HG02798 (cell line): ENCODE measurements at regions not wholly inside any gene's neighbourhood (a gene's known extent, or its start where the extent isn't known, plus 50 kb on each side); places are given as distances from the start of the nearest gene placed in this dataset.

ENCODE experiments used
- ATAC-seq: cut with Tn5 transposase; IDR thresholded peaks from one replicate; pipeline ENCODE4 v1.9.1; 2021; ENCODE audit warnings: mild to moderate bottlenecking; ENCODE audit not compliant: unreplicated experiment, poor library complexity

DNA sequence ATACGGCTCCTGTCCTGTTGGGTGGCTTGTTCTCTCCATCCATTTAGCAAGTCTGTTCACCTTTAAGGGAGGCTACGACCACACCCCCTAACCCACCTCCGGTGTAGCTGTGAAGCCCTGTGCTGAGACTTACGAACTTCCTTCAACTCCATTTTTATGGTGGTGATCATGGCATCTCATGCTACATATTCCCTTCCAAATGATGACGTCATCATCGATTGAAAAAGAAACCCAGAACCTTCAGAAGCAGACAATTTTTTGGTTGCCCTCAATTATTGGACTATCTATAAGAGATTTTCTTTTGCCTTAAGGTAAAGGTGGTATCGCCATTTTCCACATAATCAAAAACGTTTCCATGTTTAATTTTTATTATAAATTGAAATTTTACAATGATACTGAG lies 389.0 kb downstream of the CBLN4 start:
- ATAC-seq, result no peak

DNA sequence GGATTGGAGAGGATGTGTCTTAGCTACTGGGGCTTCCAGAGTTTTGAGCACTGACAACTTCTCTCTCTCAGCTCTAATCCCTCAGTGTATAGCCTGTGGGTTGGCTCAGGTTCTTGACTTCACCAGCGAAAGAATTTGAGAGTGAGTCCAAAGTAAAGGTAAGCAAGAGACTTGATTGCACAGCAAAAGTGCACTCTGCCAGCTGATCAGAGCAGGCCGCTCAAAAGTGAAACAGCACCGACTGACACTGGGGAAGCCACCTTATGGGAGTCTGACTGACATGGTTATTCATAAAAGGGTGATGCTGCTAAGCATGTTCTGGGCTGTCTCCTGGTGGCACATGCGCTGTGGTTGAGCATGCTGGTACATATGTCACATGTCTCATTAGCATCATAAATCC lies 389.5 kb downstream of the CBLN4 start:
- ATAC-seq, result no peak

DNA sequence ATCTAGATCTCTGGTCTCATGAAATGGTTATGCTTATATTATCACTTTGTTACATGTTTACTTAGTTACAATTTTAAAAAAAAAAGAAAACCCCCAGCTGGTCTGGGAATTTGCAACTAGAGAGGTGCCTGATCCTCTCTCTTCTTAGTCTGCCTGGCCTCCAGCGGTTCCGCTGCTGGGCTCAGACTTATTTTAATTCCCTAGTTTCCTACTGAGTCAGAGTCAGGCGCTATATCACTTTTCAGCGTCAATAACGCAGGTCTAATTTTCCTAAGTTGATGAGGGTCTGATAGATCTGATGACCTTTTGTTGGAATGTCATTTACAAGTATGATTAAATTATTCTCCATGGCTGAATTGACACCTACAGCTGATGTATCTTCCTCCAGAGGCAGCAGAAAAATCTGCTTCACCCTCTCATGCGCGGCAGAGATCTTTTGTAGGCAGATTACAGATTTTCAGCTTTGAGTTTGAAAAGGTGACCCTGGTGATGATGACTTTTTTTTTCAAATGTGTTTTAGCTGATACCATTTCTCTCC lies 391.0 kb downstream of the CBLN4 start:
- ATAC-seq, result no peak

DNA sequence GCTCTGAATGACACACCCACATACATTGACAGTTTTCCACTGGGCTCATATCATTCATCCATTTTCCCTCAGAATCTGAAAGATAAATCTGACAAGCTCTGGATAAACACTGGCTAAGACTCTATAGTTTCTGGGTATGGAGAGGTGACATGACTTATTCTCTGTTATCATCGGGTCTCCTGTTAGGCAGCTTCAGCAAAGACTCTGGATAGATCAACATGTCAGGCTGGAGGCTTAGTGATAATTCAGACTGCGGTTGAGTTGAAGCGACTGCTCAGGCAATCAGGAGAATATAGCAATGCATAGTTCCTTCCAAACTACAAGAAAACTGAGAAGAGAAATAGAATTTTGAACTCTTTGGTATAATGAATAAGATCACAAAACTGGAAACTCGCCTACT lies 394.6 kb downstream of the CBLN4 start:
- no peak for ATAC-seq

DNA sequence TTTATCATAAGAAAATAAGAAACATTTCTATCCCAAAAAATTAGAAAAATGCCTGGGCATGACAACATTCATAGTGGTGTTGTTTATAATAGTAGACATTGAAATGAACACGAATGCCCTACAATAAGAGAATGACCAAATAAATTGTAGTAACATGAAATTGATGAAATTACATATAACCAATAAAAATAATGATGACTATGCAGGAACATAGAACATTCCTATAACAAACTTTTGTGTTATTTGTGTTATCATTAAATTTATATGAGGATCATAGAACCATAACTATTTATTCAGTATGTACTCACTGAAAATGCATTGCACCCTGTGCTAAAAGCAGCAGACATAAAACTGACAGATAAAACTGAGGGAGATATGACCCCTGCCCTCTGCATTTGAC lies 399.7 kb downstream of the CBLN4 start:
- no peak for ATAC-seq

DNA sequence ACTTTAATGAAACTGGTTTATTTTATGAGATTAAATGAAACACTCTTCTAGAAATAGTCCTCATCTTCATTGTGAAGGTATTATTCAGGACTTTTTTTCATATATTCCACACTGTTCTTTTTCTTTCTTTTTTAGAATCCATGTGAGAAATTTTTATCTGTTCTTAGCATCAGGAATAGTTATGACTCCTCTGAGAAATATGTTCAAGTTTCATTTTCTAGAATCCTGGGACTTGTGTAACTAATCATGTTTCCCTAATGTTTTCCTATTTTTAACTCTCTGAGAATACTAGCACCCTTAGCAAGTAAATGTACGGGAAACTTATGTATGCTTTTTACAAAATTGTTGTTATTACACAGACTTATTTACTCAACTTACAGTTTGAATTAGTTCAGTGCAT lies 407.8 kb downstream of the CBLN4 start:
- no peak for ATAC-seq

DNA sequence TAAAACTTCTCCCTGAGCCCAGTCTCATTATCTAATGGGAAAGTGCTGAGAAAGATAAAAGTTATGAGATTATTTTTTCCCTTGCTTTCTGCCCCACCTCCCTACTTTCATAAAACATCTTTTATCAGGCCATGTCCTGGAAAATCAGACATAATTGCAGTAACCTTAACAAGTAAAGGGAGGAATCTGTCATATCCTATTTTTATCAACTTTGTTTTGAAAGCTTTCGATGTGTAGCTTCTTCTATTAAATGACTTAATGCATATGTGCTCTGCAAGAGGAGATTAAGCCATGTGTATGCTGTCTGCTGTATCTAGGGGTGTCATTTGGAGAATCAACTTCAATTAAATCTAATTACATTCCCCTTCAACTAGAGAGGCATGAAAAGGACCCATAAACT lies 408.9 kb downstream of the CBLN4 start:
- no peak for ATAC-seq

DNA sequence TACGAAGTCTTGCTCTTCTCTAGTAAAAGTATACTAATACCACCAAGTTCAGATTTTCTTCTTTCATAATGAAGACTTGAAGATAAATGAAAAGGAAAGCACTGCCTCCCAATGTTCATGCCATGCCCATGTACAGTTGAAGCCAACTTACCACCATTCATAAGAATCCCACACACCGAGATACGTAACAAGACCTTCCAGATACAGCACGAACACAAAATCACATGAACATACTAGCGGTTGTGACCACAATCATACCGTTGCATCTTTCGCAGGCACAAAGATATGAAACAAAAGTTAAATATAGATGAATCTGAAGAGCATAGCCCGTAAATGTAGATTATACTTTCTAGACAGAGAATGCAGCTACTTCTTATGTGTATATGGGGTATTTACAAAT lies 412.5 kb downstream of the CBLN4 start:
- no peak for ATAC-seq

DNA sequence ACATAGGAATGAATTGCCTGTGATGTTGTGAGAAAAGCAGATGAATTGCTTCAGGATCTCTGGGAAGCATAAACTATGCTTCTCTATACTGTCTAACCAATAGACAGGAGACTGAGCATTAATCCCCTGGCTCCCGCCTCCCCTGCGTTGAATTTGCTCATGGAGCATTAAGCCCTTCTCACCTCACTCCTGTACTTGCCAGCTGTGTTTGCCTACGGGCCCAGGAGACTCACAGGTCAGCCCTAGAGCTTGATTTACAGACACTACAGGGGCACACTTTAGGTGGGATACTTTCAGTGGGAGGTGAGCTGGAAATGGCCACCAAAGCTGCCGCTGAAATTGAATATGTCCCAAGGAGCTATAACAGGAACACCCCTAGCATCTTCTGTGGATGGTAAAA lies 418.7 kb downstream of the CBLN4 start:
- ATAC-seq, result no peak

DNA sequence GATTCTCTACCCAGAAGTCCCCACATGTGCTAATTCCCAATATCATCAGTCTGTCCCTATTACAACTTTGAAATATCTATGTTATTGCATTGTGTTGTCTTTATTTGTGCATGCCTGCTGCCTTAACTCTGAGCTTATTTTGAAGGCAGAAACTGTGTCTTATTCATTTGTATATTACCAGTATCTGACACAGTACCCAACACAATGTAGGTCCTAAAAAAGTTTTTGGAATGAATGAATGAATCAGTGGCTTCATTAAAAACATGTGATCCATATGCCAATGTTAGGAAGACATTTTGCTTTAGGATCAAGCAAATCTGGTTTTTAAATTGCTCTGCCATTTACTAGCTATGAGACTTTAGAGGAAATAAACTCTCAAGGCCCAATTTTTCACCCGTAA lies 420.4 kb downstream of the CBLN4 start:
- no peak for ATAC-seq

DNA sequence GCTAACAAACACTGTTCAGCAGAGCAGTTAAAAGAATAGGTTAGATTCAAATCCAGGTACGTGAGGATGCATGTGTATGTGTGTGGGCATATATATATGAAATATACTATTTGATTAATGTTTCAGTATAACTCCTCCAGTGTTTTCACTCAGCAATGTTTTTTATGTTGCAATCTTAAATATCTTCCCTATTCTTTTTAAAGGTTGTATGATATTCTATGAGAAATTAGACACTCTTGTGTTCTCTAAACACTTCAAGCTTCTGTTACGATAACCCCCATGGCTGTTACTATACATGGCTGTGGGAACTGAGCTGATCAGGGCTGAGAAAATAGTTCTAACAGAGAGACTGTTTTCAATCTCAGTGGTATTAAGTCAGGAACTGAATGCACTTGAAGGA lies 421.0 kb downstream of the CBLN4 start:
- no peak for ATAC-seq

DNA sequence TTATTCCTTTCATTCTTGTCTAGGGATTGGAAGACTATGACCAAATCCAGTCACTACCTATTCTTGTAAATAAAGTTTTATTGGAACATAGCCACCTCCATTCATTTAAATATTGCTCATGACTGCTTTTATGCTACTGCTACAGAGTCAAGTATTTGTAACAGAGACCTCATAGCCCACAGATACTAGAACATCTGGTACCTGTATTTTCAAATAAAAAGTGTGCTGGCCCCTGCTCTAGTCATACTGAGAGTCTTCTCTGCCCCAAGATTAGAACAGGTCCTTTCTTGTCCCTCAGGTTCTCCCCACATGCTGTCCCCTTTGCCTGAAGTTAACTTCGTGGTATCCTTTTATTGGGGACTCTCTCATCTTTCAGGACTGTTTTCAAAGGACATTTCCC lies 422.3 kb downstream of the CBLN4 start:
- no peak for ATAC-seq

DNA sequence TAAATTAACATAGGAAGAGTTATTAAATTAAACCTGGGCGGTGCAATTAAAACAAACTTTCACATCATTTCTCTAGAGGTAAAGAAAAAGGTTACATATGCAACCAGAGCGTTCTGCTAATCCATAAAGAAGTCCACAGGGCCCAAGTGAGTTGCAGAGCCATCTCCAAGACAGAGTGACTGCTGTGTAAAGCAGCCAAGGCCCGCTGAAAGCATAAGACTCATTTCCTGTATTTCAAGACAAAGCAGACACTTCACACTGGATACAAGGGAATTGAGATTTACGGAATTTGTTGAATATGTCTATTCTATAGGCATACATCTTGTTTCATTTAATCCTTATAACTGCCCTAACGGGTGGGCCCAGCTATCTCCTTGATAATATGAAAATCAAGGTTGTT lies 422.8 kb downstream of the CBLN4 start:
- no peak for ATAC-seq

DNA sequence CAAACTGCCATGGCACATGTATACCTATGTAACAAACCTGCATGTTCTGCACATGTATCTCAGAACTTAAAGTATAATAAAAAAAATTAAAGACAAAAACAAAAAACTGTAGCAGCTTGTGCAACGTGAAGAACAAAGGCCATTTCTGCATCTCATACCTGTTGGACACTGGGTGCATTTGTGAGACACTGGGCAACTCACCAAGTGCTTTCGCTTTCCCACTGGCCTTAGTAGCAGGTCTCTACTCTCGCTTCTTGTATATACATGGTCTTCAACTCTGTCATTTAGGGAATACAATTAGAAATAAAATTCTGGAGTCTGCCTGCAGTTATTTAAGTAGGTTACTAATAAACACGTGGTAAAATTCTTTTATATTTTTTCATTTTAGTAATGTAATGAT lies 423.8 kb downstream of the CBLN4 start:
- no peak for ATAC-seq

DNA sequence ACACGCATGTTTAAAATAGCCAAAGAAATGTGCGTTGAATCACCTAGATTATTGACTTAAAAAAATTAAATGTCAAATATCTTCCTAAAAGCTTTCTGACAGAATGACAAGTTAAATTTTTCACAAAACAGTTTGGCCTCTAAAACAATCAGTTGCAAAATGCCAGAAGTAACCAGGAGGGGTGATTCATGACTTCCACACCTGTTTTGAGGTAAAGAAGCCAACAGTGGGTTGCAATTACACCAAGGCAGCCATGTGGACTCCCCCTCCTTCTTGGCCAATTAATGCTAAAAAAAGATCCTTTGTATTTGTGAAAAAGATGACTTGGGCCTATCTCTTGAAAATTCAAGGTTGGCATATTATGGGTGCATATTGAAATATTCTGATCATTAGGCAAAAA lies 424.8 kb downstream of the CBLN4 start:
- ATAC-seq, result no peak

DNA sequence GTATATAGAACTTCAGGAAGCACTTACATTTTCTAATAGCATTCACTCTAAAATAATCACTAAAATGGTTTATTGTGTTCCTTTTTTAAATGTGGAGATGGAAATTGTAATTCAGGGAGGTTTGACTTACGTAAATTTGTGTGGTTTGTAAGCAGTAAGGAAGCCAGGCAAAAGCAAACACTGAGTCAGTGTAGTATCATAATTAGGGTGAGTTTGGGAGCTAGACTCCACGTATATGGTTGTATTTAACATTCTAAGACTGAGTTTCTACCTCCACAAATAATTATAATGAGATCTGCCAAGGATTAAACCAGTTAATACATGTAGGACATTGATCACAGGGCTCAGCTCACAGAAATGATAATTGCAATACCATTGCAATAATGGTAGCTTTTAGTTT lies 425.5 kb downstream of the CBLN4 start:
- no peak for ATAC-seq

DNA sequence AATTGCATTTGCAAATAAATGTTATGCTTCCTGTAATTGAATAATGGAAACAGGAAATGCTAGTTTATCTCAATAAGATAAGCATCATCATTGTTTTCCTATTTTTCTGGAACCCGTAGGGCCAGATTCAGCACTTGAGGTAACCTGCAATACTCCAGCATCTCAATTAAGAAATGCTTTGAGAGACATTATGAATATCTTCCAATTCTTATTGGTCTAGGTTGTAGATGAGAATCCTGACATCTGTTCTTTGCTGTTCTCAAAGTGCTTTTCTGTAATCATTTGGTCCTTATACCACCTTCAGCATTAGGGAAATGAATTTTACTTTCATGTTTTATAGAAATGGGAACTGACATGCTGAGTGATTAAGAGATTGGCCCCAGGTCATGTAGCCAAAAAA lies 428.3 kb downstream of the CBLN4 start:
- ATAC-seq, result no peak

DNA sequence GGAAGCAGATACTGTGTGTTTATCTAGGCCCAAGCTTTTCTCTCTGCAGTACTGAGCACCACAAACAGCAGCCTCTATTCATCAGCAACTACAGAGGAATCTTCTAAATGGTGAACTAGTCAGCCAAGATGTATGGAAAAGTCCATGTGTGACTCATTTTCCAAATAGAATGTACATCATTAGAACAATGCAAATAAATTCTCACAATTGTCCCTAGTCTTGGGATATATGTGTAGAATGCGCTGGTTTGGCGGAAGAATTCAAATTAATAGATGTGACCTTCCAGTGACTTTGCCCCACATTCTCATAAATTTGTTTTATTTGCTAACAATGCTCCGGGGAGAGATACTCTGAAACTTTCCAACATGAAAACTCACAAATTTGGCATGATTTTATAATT lies 436.2 kb downstream of the CBLN4 start:
- ATAC-seq, result no peak

DNA sequence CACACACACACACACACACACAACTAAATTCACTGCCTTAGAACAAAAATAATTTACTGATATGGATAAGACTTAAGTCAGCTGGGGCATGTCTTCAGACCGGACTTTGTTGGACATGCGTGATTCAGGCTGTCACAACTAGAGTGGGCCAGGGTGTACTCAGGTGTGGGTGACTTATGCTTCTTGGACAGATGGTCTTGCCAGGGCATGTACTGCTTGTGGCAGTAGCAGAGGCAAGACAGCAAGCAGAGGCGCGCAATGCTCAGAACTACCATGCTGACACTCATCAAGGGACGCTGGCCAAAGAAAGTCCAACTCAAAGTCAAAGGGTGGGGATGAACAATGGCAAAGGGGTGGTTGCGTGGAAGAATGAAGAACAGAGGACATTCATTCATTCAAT lies 437.5 kb downstream of the CBLN4 start:
- no peak for ATAC-seq

DNA sequence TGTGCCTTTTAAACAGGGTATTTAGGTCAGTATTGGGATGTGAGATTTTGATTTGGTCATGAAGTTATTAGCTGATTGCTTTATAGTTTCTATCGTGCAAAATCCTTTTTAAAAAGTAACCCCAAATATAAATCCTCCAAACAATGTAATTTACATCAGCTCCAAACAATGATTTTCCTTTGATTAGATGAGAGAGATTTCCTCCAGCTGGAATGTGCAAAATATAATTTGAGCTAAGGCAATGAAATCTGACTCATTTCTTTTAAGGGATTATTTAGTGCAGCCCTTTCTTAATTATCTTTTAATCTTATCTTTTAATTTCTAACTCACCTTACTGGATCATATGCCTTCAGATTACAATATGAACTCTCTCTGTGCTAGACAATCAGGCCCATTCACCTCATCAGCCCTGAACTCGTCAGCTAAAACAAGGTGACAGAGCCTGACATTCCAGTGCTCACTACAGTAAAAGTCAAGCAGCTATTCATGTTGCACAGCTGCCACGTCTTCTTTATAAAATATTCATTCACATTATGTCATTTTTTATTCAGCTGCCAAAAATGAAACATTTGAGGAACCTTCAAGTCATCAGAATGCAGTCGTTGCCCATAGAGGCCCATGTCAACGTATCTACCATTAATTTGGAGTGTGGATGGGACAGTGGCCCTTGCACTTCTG lies 440.1 kb downstream of the CBLN4 start:
- ATAC-seq, result no peak

DNA sequence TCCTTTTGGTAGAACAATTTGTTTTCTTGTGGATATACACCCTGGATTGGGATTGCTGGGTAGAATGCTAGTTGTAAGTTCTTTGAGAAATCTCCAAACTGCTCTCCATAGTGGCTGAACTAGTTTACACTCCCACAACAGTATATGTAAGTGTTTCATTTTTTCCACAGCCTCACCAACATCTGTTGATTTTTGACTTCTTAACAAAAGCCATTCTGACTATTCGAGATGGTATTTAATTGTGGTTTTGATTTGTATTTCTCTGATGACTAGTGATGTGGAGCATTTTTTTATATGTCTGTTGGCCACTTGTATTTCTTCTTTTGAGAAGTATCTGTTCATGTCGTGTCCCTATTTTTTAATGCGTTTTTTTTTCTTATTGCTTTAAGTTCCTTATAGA lies 444.1 kb downstream of the CBLN4 start:
- no peak for ATAC-seq

DNA sequence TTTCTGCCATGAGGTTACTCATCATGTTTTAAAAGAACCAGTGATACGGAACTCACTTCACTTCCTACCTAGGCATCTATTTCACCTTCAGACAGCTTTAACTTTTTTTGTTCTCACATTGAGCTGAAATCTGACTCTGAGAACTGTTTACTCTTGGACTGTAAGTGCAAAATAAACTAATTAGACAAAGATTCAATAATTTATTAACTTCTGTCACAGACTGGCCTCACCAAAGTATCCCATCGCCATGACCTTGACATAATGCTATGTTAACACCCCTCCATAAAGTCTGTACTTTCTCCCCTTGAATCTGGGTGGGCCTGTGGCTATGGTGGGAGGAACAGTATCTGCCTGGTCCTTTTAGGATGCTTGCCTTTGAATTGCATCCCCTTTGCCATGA lies 448.1 kb downstream of the CBLN4 start:
- no peak for ATAC-seq
